ENCODE measurements at regions not wholly inside any gene's neighbourhood (a gene's known extent, or its start where the extent isn't known, plus 50 kb on each side); places are given as distances from the start of the nearest gene placed in this dataset.

- no peak overlapping the region for H3K4me3 Mint-ChIP-seq (ENCODE audit: unreplicated experiment)
- CTCF ChIA-PET = no interaction called here
- no peaks in the 10 kb centered on the region for H3K36me3 Mint-ChIP-seq (ENCODE audit: insufficient read depth, unreplicated experiment)
- H3K27ac Mint-ChIP-seq (ENCODE audit: low read depth, unreplicated experiment) = no peak overlapping the region
- H3K27me3 Mint-ChIP-seq (ENCODE audit: insufficient read depth, unreplicated experiment) = no peaks in the 10 kb centered on the region
- H3K9me3 Mint-ChIP-seq (ENCODE audit: unreplicated experiment) = no peaks in the 10 kb centered on the region
- no peak for DNase-seq (ENCODE audit: unreplicated experiment)
- no peak for TF ChIP-seq CTCF (IDR thresholded peaks at IDR 0.05; ENCODE audit: unreplicated experiment)
- no TSS peak for BruUV-seq (replicated peaks)
- POLR2A ChIA-PET = interaction anchor here (0.6 kb wide), 1 partner anchor 25 kb away, joined by 3 read pairs; no protein-coding TSS in a partner anchor
- H3K4me1 Mint-ChIP-seq (ENCODE audit: insufficient read depth, unreplicated experiment) = no peaks in the 10 kb centered on the region
- intact Hi-C loops (cut with micrococcal nuclease) = no loop called here
These were observed 1153.9 kb upstream of the NCAM2 start for GRCh38 chr21:19844334-19844733.

- Mint-ChIP-seq H3K4me3 (ENCODE audit: unreplicated experiment) (no peak overlapping the region), H3K27ac (ENCODE audit: low read depth, unreplicated experiment) (no peak overlapping the region), H3K9me3 (ENCODE audit: unreplicated experiment) (no peaks in the 10 kb centered on the region), H3K27me3 (ENCODE audit: insufficient read depth, unreplicated experiment) (no peaks in the 10 kb centered on the region), H3K4me1 (ENCODE audit: insufficient read depth, unreplicated experiment) (no peaks in the 10 kb centered on the region), H3K36me3 (ENCODE audit: insufficient read depth, unreplicated experiment) (no peaks in the 10 kb centered on the region)
- ChIA-PET POLR2A (no interaction called here), CTCF (interaction anchor here (0.7 kb wide), 1 partner anchor 1466 kb away, joined by 3 read pairs; no protein-coding TSS in a partner anchor)
- no peak for TF ChIP-seq CTCF (IDR thresholded peaks at IDR 0.05; ENCODE audit: unreplicated experiment)
- DNase-seq (ENCODE audit: unreplicated experiment) = no peak
- BruUV-seq (replicated peaks) = no TSS peak
- intact Hi-C loops (cut with micrococcal nuclease) = no loop called here
These were observed 1148.1 kb upstream of the NCAM2 start for GRCh38 chr21:19850157-19850556.

GRCh38 chr21:19853061-19853460 is 1145.1 kb upstream of the NCAM2 start:
- no peak for TF ChIP-seq CTCF (IDR thresholded peaks at IDR 0.05; ENCODE audit: unreplicated experiment)
- no peak for DNase-seq (ENCODE audit: unreplicated experiment)
- BruUV-seq (replicated peaks) = no TSS peak
- Mint-ChIP-seq H3K9me3 (ENCODE audit: unreplicated experiment) (no peaks in the 10 kb centered on the region), H3K4me3 (ENCODE audit: unreplicated experiment) (no peak overlapping the region), H3K27ac (ENCODE audit: low read depth, unreplicated experiment) (no peak overlapping the region), H3K36me3 (ENCODE audit: insufficient read depth, unreplicated experiment) (no peaks in the 10 kb centered on the region), H3K27me3 (ENCODE audit: insufficient read depth, unreplicated experiment) (no peaks in the 10 kb centered on the region), H3K4me1 (ENCODE audit: insufficient read depth, unreplicated experiment) (no peaks in the 10 kb centered on the region)
- POLR2A ChIA-PET = interaction anchor here (1.1 kb wide), 1 partner anchor 15 kb away, joined by 3 read pairs; no protein-coding TSS in a partner anchor
- CTCF ChIA-PET = interaction anchor here (0.8 kb wide), 1 partner anchor 12 kb away, joined by 3 read pairs; no protein-coding TSS in a partner anchor
- intact Hi-C loops (cut with micrococcal nuclease) = no loop called here

GRCh38 chr21:19853709-19854575 is 1144.3 kb upstream of the NCAM2 start:
- no peak for DNase-seq (ENCODE audit: unreplicated experiment)
- Mint-ChIP-seq H3K4me1 (ENCODE audit: insufficient read depth, unreplicated experiment) (no peaks in the 10 kb centered on the region), H3K9me3 (ENCODE audit: unreplicated experiment) (no peaks in the 10 kb centered on the region), H3K36me3 (ENCODE audit: insufficient read depth, unreplicated experiment) (no peaks in the 10 kb centered on the region), H3K4me3 (ENCODE audit: unreplicated experiment) (no peak overlapping the region), H3K27me3 (ENCODE audit: insufficient read depth, unreplicated experiment) (no peaks in the 10 kb centered on the region), H3K27ac (ENCODE audit: low read depth, unreplicated experiment) (no peak overlapping the region)
- CTCF ChIA-PET = interaction anchor here (0.8 kb wide), 1 partner anchor 13 kb away, joined by 3 read pairs; no protein-coding TSS in a partner anchor
- POLR2A ChIA-PET = no interaction called here
- intact Hi-C loops (cut with micrococcal nuclease) = no loop called here
- TF ChIP-seq CTCF (IDR thresholded peaks at IDR 0.05; ENCODE audit: unreplicated experiment) = no peak
- no TSS peak for BruUV-seq (replicated peaks)
